SK-N-SH (cell line): ENCODE measurements at regions not wholly inside any gene's neighbourhood (a gene's known extent, or its start where the extent isn't known, plus 50 kb on each side); places are given as distances from the start of the nearest gene placed in this dataset.

Experiments used
- CTCF ChIP-seq: fragments of 200-600 bp; sonication (generic); IDR thresholded peaks from 2 replicates; pipeline ENCODE4 v1.6.1; 2017; ENCODE audit warnings: antibody characterized with exemption, mild to moderate bottlenecking, moderate library complexity
- EP300 ChIP-seq, 2 experiments: IDR thresholded peaks; 2 replicates each; pipeline versions ENCODE4 v1.4.0 to v1.6.1; 2012; ENCODE audit warnings: borderline replicate concordance in 1 of 2, low read depth in 1 of 2, low read length in 1 of 2
- FOXM1 ChIP-seq: IDR thresholded peaks from 2 replicates; pipeline ENCODE4 v1.4.0; 2012; ENCODE audit warnings: low read depth, mild to moderate bottlenecking
- RCOR1 ChIP-seq: fragments of 150-350 bp; IDR thresholded peaks from 2 replicates; pipeline ENCODE4 v1.6.1; 2017; ENCODE audit warnings: antibody characterized with exemption, low read length
- SIN3A ChIP-seq: IDR thresholded peaks from 2 replicates; pipeline ENCODE4 v1.6.1; 2012; ENCODE audit warnings: low read depth, mild to moderate bottlenecking, low read length, moderate library complexity, borderline replicate concordance
- SMC3 ChIP-seq: IDR thresholded peaks from 2 replicates; pipeline ENCODE4 v1.6.1; 2012; ENCODE audit warnings: low read depth, low read length, improper control_type of control experiment
- TAF1 ChIP-seq: IDR thresholded peaks from 2 replicates; pipeline ENCODE4 v1.6.1; 2012; ENCODE audit warnings: low read depth, mild to moderate bottlenecking, low read length, moderate library complexity, borderline replicate concordance

GRCh38 chr10:131580674-131581073 is 269.2 kb upstream of the TCERG1L start:
- TF ChIP-seq SIN3A (no peak), CTCF (no peak), SMC3 (no peak), EP300 (IDR thresholded peaks at IDR 0.05; ENCODE audit: borderline replicate concordance in 1 of 2, low read depth in 1 of 2, low read length in 1 of 2) (no peak), RCOR1 (no peak), TAF1 (no peak), FOXM1 (no peak)
